ENCODE measurements at regions not wholly inside any gene's neighbourhood (a gene's known extent, or its start where the extent isn't known, plus 50 kb on each side); places are given as distances from the start of the nearest gene placed in this dataset.

DNA sequence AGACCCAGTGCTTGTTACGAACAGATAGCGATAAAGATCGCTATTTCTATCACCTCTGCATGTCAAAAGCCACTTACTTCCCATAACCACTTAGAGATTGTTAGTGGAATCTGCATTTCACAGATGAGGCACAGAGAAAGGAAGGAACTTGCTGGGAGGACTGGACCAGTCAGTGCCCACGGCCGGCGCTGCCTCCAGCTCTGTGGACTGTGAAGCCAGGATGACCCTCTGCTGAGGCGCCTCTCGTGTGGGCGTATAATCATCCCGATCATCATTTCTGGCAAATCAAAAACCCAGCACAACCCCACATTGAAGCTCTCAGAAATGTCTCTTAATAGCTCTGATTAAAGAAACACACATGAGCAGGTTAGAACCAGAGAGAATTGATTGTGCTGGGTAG lies 61.5 kb upstream of the ADRA2C start:
- DNase-seq, result no peak

DNA sequence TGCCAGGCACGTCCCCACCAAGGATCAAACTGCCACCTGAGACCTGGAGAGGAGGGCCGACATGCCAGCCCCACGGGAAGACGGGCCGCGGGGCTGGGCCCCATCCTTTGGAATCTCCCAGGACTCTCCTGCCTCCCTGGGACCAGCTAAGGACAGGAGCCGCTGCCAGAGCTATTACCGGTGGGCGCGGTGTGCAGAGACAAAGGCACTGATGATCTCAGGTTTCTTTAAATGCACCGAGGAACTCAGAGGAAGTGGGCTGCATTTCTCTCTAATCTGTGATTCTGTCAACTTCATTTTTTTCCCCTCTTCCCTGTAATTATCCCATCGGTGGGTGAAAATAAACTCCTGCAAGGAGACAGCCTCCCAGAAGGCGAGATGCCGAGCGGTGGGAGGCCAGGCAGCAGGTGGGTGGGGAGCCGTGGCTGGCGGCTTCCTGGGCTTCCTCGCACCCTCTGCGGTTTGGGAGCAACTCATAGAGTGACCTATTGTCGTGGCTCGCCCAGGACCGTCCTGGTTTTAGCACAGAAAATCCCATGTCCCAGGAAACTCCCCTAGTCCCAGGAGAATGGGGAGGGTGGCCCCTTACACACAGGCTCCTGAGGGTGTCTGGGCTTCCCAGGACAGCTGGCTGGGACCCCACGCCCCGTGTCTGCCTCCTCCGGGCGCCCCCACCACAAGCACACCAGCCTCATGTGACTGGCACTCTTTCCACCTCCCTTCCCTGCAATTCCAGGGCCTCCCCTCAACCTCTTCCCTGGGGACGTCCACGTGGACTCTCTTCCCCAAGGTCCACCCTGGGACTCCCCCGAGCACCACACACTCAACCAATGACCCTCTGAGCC lies 62.3 kb upstream of the ADRA2C start:
- no peak for DNase-seq

DNA sequence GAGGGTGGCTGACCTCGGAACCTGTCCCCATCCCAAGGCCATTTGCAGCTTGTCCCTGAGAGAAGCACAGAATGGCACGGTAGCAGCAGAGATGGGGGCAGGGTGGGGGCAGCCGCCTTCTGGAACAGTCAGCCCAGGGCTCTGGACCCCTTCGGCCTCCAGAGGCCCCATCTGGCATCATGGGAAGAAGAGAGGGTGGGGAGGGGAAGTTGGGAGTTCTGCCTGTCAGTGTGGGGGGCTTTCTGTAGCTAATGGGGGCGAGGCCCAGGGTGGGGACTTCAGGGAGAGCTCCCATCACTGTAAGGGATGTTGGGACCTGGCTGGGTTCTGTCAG lies 62.9 kb upstream of the ADRA2C start:
- no peak for DNase-seq

DNA sequence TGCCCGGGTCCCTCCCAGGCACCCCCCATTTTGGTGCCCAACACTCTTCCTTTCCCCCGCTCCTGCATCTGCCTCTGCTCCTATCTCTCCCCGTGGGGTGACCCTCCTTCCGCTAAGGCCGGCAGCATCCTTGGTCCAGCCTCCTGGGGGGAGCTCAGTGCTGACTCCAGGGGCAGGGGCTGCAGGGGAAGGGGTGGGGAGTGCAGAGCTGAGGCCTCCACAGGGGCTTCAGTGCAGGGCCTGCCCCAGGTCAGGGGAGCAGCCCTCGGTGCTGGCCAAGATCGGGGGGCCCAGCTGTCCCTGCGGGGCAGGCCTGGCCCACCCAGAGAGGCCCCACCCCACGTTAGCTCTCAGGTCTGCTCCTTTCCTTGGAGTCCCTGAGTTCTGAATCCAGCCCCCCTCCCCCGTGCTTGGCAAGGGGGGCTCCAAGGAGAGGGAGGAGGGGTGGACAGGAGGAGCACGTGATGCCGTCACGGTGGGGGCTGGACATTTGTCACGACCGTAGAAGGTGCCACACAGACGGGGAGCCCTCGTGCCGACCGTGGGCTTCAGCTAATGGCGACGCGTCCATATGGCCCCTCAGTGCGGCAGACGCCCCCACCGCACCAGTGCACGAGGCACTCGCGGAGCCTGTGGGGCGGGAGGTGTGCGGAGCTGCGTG lies 63.5 kb upstream of the ADRA2C start:
- DNase-seq, result no peak

DNA sequence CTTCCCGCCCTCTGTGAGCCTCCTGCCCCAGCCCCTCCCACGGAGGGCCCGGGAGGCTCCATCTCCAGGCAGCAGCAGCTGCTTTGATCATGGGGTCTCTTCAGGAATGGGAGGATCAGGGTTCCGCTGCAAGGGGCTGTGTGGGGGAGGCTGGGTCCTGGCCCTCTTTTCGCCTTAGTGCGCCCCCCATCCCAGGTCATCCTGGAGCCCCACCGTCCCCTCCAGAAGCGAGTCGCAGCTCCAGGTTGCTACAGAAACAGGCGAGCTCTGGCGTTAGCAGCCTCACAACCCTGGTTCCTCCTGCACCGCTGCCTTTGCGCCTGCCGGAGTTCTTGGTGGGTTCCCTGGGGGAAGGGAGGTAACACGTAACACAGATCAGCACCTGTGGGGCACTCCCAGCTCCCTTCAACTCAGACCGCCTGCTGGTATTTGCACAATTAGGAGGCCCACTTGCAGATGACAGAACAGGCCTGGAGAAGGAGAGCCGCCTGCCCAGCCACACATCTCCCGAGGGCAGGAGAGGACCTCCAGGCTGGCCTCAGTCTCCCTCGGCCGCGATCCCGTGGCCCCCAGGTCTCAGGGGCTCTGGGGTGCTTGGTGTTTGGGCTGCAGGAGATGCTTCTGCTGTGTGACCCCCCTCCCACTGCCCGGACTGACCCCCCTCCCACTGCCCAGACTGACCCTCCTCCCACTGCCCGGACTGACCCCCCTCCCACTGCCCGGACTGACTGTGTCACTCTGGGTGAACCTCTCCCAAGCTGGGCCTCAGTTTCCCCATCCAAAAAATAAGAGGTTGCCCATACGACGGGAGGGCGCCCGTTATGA lies 64.2 kb upstream of the ADRA2C start:
- peak; percentile 9 for DNase-seq

DNA sequence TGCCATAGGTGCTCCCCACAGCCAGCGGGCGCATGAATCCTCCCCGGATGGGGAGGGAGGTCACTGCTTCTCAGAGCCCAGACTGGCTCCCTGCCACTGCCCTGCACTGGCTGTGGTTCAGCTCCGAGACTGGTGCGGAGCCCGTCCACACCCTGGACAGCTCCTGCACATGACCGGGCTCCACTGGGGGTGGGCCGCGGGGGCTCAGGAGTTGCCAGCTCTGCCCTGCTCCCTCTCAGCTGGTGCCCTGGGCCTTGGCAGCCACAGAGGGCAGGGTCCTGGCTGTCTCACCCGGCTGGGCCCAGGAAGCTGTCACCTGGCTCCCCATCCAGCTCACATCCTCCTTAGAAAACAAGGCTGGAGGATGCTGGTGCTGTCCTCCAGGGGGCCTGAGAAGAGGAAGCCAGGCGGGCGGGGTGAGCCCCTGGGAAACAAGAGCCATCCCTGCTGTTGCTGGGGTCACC lies 64.9 kb upstream of the ADRA2C start:
- DNase-seq, result no peak

DNA sequence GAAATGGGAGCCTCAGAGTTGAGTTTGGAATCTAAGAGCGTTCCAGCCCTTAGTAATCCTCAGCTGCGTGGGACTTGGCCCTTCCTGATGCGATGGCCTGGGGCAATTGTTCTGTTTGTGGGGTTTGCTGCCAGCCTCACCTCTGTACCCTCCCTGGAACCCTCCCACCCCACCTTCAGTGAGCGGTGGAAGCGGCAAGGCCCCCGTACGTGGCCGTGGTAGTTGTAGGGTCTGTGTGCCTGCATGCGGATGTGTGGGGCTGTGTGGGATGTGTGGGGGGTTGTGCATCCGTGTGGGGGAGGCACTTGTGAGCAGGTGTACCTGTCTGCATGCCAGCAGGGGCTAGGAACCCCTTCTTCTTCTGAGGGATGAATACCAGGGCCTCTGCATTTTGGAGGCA lies 65.4 kb upstream of the ADRA2C start:
- no peak for DNase-seq

DNA sequence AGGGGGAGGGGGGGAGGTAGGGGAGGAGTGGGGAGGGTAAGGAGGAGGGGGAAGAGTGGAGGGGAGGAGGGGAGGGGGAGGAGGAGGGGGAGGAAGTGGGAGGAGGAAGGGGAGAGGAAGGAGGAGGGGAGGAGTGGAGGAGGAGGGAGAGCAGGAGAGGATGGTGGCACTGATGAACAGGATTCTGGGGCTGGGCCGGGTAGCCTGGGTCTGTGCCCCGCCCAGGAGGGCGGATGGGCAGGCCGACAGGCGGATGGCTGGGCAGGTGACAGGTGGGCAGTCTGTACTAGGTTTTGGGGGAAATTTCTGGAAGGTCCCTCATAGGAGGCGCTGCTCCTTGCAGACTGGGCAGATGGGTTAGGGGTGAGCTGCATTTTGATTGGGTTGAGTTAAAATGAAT lies 66.0 kb upstream of the ADRA2C start:
- no peak for DNase-seq

DNA sequence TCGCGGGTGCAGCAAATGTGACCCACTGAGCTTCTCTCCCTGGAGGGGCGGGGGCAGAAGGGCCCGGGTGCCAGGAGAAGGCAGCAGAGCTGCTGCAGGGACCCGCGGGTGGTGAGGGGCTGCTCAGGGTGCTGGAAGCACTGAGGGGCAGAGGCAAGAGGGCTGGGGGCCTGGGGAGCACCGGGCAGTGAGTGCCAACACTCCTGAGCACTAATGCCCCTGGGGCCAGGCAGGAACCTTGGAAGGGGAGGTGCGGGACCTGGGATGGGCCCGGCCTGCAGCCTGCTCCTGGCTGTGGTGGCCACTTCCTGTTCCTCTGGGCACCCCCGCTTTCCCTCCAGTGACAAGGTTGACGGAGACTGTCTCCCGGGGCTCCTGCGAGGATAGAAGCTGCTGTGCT lies 66.5 kb upstream of the ADRA2C start:
- no peak for DNase-seq

DNA sequence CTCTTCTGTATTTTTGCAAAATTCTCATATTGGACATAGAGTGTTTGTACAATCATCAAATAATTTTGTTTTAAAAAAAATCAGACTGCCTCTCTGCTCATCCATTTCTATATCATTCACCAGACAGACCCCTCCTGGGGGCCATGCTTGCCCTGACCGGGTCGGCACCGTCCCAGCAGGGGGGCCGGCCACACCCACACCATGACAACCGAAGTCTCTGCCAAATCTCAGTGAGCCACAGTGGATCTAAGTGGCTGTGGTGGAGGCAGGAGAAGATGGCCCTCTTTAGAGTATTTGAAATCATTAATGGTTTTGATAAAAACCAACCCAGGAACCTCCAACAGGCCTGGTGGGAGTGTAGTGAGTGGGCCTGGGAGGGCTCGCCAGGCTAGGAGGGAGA lies 66.9 kb upstream of the ADRA2C start:
- DNase-seq, result no peak

DNA sequence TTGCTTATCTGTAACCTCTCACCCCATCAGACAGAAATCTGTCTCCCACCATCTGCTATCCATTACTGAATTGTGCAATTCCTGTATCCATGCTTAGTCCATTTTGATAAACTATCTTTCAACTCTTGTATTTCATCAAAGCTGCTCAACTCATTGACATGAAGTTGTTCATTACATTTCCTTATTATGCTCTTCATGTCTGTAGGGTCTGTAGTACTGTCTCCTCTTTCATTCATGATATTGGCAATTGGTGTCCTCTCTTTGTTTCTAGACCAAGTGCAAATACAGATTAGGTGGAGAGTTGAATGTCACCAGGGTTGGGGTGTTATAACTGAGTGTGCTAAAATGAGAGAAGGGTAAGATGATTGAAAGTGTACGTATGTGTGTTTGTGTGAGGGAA lies 69.2 kb upstream of the ADRA2C start:
- no peak for DNase-seq

DNA sequence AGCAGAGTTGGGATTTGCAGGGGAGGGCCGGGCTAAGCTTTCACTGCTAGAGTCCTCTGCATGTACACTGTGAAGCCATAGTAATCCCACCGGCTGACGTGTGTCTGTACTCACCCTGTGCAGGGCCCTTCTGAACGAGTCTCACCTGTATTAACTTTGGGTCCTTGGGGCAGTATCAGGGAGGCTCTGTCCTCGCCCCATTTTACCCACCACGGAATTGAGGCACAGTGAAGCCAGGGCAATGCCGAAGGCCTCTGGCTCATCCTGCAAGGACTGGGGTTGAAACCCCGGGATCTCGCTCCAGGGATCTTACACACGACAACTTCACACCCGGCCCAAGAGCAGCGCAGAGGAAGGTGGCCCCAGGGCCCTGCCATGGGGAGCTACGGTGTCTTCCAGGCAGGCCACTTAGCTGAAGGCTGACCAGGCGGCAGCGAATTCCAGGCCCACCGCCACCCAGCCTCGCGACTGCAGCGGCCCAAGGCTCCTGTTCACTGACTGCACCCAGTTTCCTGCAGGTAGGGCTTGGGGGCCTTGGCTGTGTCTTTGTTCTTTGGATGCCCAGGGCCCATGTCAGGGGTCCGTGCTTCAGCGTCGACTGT lies 75.5 kb upstream of the ADRA2C start:
- DNase-seq, result no peak

DNA sequence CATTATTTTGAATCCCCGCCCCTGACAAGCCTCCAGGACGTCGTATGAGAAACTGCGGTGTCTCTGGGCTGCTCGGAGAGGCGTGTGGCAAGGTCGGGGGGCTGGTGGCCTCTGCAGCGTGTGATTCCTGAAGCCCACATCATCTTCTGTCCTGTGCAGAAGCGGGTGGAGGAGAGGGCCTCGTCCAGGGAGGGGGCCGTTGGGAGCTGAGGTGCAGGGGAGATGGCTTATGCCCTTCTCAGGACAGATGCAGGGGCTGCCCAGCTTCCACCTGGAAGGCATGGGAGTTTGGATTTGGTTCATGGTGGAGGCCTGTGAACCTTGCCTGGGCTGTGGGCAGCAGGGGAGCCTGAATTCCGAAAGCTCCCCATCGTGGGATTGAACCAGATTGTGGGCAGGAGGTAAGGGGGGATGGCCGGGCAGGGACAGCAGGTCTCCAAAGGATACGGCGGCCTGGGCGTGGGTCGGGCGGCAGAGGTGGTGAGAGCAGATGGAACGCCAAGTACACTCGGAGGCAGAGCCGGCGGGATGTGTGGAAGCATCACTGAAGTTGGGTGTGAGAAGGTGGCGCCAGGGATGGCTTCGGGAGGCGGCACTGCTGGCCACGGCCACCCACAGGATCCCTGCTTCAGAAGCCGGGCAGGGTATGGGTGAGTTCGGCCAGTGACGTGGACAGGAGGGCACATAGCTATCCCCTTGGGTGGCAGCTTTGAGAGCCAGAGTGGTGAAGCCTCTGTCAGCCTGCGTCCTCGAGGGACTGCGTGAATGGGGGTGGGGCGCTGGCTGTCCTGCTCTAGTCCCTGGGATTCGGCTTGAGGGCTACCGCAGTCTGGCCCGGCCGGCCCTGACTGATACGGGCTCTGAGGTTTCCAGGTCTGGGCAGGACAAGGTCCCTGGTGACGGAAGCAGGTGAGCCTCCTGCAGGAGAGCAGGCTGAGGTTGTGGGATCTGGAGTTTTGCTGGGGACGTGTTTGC lies 76.3 kb upstream of the ADRA2C start:
- no peak for DNase-seq

DNA sequence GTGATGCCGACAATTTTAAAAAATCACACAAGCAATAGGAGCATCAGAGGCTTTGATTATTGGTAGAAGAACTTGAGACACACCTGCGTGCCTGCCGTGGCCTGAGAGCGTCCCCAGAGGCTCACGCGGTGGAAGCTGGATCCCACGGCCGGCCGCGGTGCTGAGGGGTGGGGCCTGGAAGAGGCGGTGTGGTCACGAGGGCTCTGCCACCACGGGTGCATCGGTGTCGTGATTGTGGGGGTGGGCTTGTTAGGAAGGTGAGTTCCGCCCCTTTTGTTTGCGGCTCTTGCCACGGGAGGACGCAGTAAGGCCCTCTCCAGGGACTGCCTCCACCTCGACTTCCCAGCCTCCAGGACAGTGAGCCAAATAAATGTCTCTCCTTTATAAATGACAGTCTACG lies 77.2 kb upstream of the ADRA2C start:
- no peak for DNase-seq

DNA sequence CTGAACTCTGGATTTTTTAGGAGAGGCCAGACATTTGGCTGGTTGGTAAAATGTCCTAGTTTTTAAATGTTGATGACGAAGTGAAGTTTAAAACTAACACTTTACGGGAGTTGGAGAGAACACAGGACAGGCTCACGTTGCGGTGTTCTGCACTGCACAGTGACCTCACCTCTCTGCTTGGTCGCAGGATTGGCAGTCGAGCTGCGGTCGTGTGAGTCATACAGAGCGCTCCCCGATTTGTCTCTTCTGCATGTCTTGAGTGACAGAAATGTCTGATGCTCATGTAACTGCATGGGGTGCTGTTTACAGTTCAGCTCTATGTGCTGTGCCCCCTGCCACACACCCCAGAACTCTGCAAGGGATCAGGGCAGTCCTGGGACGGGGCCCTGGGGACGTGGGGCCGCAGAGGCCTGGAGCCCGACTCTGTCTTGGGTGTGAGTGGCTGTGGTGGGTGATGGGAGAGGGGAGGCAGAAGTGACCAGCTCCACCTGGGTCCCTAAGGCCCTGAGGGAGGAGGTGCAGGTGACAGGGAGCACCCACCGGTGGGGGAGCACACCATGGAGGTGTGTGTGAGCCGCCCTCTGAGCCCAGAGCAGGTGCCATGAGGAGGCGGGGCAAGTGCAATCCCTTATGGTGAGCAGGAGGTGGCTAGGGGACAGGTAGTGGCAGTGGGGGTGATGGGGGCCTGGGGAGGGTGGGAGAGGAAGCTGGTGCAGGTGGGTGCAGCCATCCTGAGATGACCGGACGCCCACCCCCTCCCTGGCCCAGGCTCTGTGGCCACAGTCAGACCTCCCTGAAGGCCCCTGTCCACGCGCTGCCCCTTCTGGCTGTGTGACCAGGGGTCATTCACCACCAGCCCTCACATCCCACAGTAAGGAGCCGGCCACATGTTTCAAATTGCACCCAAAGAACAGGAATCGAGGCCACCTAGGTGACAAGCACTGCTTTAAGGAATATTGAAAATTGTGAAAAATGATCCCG lies 77.9 kb upstream of the ADRA2C start:
- no peak for DNase-seq

DNA sequence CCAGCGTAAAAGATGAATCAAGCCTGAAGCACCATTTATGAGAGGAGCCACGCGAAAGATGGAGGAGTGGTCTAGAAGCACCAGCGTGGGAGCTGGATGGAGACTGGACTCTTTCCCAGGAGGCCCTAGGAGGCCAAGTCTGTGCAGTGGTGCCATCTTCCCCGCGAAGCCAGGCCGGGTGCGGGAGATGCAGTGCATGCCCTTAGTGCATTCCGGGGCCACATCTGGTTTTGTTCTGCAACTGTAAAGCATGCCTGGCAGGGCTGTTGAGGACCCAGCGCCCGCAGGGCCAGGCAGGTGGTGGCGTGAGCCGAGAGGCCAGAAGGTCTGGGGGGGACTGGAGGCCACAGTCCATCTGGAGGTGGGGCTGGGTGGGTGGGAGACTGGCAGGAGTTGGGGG lies 78.6 kb upstream of the ADRA2C start:
- no peak for DNase-seq

DNA sequence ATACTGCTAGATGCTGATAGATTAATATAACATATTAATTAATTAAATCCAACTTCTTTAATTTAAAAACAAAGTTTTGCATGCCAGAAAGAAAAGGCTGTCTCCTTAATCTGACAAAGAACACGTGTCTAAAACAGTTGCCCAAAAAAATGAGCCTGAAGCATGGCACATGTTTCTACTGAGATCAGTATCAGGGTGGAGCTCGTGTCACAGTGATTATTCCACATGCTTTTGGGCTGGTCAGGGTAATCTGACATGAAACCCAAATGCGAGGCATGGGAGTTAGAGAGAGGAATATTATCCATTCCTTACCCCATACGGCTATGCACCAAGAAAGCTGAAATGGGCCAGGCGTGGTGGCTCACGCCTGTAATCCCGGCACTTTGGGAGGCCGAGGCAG lies 79.4 kb upstream of the ADRA2C start:
- DNase-seq, result no peak

DNA sequence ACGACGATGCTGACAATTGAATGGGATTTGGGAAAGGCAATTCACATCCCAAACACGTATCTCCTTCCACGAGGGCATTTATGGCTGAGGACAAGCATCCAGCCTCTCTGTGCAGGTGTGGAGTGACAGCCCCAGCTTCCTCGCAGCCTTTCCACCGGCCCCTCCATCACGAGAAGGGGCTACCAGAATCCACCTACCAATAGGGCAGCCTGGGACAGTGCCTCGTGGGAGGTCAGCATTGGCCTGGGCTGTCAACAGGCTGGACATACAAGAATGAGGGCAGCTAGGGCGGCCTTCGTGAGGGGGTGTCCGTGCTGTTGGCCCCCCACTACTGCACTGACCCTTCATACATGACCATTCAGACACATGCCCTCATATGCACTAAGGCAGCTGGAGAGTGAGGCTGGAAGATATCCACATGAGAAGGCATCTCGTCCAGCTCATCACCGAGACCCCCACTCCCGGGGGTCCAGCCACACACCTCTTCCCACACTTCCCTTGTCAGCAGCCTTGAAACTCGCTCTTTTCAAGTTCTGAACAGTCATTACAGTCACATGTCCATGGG lies 81.0 kb upstream of the ADRA2C start:
- DNase-seq, result no peak

DNA sequence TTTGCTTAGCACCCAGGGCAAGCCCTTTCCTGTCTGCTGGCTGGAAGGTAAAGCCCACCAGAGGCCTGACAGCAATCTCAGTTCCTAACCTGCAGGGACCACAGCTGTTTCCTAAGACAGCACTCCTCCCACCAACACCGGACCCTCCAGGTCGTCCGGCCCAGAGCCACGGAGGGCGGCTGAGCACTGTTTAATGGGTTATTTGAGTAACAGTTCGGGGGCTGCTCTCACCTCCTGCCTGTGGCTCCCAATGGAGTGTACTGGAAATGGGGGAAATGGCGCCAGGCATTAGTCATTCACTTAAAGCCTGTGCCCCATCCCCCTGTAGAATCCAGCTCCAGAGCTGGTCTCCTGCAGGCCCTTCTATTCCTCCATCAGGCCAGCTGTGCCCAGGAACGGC lies 81.6 kb upstream of the ADRA2C start:
- DNase-seq, result no peak

DNA sequence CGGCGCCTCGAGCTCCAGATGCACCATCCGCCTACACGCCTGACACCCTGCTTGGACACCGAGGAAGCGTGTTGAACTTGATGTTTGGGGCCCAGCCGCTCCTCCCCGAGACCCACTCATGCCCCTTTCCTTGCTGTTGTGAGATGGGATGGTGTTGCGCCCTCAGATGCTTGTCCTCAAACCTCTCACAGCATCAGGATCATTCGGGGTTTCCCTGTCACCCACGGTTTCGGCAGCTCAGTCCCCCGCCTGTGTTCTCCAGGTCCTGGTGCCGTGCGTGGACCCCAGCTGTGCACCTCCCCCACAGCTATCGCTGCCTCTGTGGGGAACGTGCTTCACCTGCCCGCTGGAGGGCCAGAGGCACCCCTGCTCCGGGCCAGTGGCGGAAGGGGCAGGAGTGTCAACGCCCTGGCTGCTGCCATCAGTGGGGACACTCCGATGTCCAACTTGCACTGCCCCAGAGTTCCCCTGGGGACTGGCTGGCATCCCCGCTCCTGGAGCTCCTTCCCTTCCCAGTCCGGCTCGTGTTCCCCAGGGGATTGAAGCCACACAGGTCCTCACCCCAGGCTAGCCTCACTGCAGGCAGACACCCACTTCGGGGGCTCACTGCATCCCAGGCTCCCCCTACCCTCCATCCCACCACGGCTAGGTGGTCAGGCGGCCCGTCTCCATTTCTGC lies 82.3 kb upstream of the ADRA2C start:
- DNase-seq, result no peak

Data from NCI-H345 (cell line).